Ascending aorta (tissue), 2 donors: ENCODE measurements at regions not wholly inside any gene's neighbourhood (a gene's known extent, or its start where the extent isn't known, plus 50 kb on each side); places are given as distances from the start of the nearest gene placed in this dataset.

Experiments
- DNase-seq, 2 donors: peaks; one replicate each; pipeline ENCODE4 v3.0.0-alpha.2; 2019; ENCODE audit warnings: low spot score in 2 of 2
- H3K27ac ChIP-seq, 2 donors: fragments of 200-600 bp; sonication (generic); one replicate each; pipeline ENCODE4 v1.5.1; 2016 to 2017; ENCODE audit warnings: mild to moderate bottlenecking in 1 of 2
- H3K27me3 ChIP-seq: fragments of 200-600 bp; sonication (generic); one replicate; pipeline ENCODE4 v1.5.1; 2017
- H3K36me3 ChIP-seq, 2 donors: fragments of 200-600 bp; sonication (generic); one replicate each; pipeline ENCODE4 v1.5.1; 2016
- H3K4me1 ChIP-seq, 2 donors: fragments of 200-600 bp; sonication (generic); one replicate each; pipeline ENCODE4 v1.5.1; 2016 to 2017; ENCODE audit warnings: mild to moderate bottlenecking in 1 of 2
- H3K4me3 ChIP-seq, 2 donors: fragments of 200-600 bp; sonication (generic); one replicate each; pipeline ENCODE4 v1.5.1; 2016 to 2017; ENCODE audit warnings: mild to moderate bottlenecking in 1 of 2
- H3K9me3 ChIP-seq, 2 donors: fragments of 200-600 bp; sonication (generic); one replicate each; pipeline ENCODE4 v1.5.1; 2016
- CTCF ChIP-seq, 3 experiments: fragments of 200-600 bp in 2 of 3; fragments of 450-650 bp in 1 of 3; sonication (generic) in 2 of 3; IDR thresholded peaks; one replicate each; pipeline ENCODE4 v1.5.1; 2016 to 2019; ENCODE audit warnings: antibody characterized with exemption in 3 of 3, mild to moderate bottlenecking in 1 of 3, moderate library complexity in 1 of 3
- intact Hi-C: fragments of 100-400 bp; cut with DNase I; formaldehyde crosslinking; loops from one replicate; pipeline ENCODE4 v1.15.1; 2023

DNA sequence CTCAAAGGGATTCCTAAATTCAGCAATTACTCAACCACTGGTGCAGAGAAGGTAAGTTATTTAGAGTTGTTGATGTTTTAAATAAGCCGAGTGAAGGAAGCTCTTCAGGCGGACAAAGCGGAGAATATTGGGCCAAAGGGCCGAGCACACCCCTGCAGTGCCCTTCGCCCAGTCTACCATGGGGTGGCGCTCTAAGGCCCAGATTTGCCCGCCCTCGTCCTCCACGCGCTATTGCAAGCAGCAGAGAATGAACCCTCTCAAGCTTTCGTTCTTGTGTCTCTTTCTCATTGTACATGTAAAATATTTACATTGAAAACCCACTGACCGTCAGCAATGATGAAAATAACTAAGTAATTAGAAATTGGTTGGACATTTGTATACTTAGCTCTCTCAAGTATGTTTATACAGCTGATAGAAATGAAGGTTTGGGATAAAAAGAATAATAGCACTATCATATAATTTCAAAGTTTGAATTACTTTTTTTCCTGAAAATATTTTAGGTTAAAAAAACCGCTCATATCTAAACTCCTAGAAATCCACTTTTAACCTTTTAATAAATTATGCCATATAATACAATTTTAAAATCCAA, 195.0 kb upstream of the CEP162 start:
- peak; percentile 73 to 88 (median 76) for TF ChIP-seq CTCF (IDR thresholded peaks at IDR 0.05)
- intact Hi-C loops: loop anchor here (1.0 to 10.0 kb wide), 4 partner anchors 352 to 1042 kb away; no protein-coding TSS in a partner anchor
- H3K4me3 ChIP-seq: peak overlapping the region in 1 of 2 donors; percentile 8
- no peaks in the 10 kb centered on the region for H3K36me3 ChIP-seq
- H3K4me1 ChIP-seq: peaks cover 0 to 11% of the 10 kb centered on the region in 2 donors
- H3K9me3 ChIP-seq: no peaks in the 10 kb centered on the region
- no peak overlapping the region for H3K27ac ChIP-seq
- DNase-seq: peak in 1 of 2 donors; percentile 81
- H3K27me3 ChIP-seq: no peaks in the 10 kb centered on the region

- intact Hi-C loops: loop anchor here (2.0 to 10.0 kb wide), 4 partner anchors 436 to 1044 kb away; no protein-coding TSS in a partner anchor
- no peaks in the 10 kb centered on the region for H3K27me3 ChIP-seq
These were observed 193.6 kb upstream of the CEP162 start for GRCh38 chr6:84421031-84421430.

GRCh38 chr6:84417260-84417659, 189.8 kb upstream of the CEP162 start:
- intact Hi-C loops: loop anchor here (10.0 kb wide), 2 partner anchors 532 to 562 kb away; partner anchors contain the start of genes CYB5R4 and RIPPLY2
- no peak overlapping the region for H3K4me3 ChIP-seq
- no peak for TF ChIP-seq CTCF (IDR thresholded peaks at IDR 0.05)
- peaks cover 0 to 6% of the 10 kb centered on the region in 2 donors for H3K4me1 ChIP-seq
- no peaks in the 10 kb centered on the region for H3K27me3 ChIP-seq
- no peaks in the 10 kb centered on the region for H3K36me3 ChIP-seq
- no peak overlapping the region for H3K27ac ChIP-seq
- no peak for DNase-seq
- no peaks in the 10 kb centered on the region for H3K9me3 ChIP-seq

More at GRCh38 chr6:84421031-84421430, 193.6 kb upstream of the CEP162 start:
- Histone ChIP-seq H3K36me3 (no peaks in the 10 kb centered on the region), H3K9me3 (no peaks in the 10 kb centered on the region), H3K27ac (no peak overlapping the region), H3K4me3 (no peak overlapping the region), H3K4me1 (peaks cover 0 to 2% of the 10 kb centered on the region in 2 donors)
- no peak for DNase-seq
- no peak for TF ChIP-seq CTCF (IDR thresholded peaks at IDR 0.05)

DNA sequence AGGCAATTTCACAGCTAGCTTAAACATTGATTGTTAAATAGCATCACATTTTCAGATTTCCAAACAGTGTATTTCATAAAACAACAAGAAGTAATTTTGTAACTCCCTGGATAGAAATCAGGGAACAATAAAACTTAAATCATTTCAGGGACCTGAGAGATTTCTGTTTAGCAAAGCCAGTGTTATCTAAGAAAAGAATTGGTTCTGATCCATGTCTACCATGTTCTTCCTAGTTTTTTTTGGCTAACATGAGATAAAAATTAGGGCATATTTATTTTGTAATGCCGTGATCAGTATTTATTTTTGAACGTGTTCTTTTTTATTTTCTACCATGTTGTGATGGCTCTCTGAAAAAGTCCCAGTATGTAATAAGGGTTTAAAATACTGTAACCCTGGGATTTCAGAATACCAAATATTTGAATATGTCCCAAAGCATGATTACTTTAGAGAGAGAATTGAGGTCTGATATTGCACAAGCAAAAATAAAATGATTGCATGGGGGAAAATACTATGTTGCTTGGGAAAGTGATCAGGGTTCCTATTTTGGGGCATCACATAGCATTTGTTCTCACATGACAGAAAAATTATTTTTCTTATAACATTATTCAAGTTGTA, 188.7 kb upstream of the CEP162 start:
- Histone ChIP-seq H3K4me1 (peaks cover 0 to 10% of the 10 kb centered on the region in 2 donors), H3K27ac (no peak overlapping the region), H3K4me3 (no peak overlapping the region), H3K9me3 (no peaks in the 10 kb centered on the region), H3K36me3 (no peaks in the 10 kb centered on the region), H3K27me3 (no peaks in the 10 kb centered on the region)
- intact Hi-C loops: loop anchor here (10.0 kb wide), 2 partner anchors 531 to 561 kb away; partner anchors contain the start of genes CYB5R4 and RIPPLY2
- TF ChIP-seq CTCF (IDR thresholded peaks at IDR 0.05): no peak
- DNase-seq: no peak

DNA sequence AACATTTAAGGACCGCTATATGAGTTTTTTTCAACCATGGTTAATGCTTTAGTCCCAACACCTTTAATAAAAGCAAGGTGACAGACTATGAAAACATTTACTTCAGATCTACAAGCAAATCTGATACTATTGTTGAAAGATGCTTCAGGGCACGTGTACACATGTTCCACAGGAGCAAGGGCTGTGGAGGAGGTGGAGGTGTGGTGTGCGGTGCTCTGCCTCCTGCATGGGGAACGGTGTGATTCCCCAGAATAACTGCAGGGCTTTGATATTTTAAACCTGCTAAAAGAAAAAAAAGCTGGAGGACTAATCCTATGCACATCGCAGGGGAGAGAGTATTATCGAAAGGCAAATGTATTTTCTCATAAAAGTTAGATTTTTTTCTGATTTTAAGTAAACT, 188.1 kb upstream of the CEP162 start:
- no peak for DNase-seq
- intact Hi-C loops: loop anchor here (10.0 kb wide), 2 partner anchors 531 to 561 kb away; partner anchors contain the start of genes CYB5R4 and RIPPLY2

More for the DNA sequence above, 188.1 kb upstream of the CEP162 start:
- Histone ChIP-seq H3K27me3 (no peaks in the 10 kb centered on the region), H3K36me3 (no peaks in the 10 kb centered on the region), H3K4me3 (no peak overlapping the region), H3K27ac (no peak overlapping the region), H3K9me3 (no peaks in the 10 kb centered on the region), H3K4me1 (peaks cover 0 to 13% of the 10 kb centered on the region in 2 donors)
- TF ChIP-seq CTCF (IDR thresholded peaks at IDR 0.05): no peak
